ENCODE measurements at regions not wholly inside any gene's neighbourhood (a gene's known extent, or its start where the extent isn't known, plus 50 kb on each side); places are given as distances from the start of the nearest gene placed in this dataset.

GRCh38 chr5:104344809-104345208 is 782.2 kb upstream of the NUDT12 start:
- no peak overlapping the region for H3K27ac ChIP-seq (ENCODE audit: low read depth, low read length, poor library complexity, severe bottlenecking)
- no peak overlapping the region for H3K9ac ChIP-seq (ENCODE audit: low read length)
- H3K4me2 ChIP-seq (ENCODE audit: low read length) = no peak overlapping the region
- no peaks in the 10 kb centered on the region for H3F3A ChIP-seq (ENCODE audit: insufficient read depth, low read length)
- TF ChIP-seq EZH2 (IDR thresholded peaks at IDR 0.05; ENCODE audit: borderline replicate concordance, low read length) (no peak), CTCF (IDR thresholded peaks at IDR 0.05; ENCODE audit: low read length) (no peak)
- H3K9me2 ChIP-seq (ENCODE audit: low read depth, low read length) = no peaks in the 10 kb centered on the region
- H2AFZ ChIP-seq (ENCODE audit: low read length) = no peak overlapping the region
- H3K9me3 ChIP-seq (ENCODE audit: low read length) = no peaks in the 10 kb centered on the region
- no peaks in the 10 kb centered on the region for H3K27me3 ChIP-seq (ENCODE audit: insufficient read depth, low read length)
- H3K36me3 ChIP-seq (ENCODE audit: insufficient read depth, low read length) = no peaks in the 10 kb centered on the region
- no peaks in the 10 kb centered on the region for H4K20me1 ChIP-seq (ENCODE audit: insufficient read depth, low read length)
- no peaks in the 10 kb centered on the region for H3K4me1 ChIP-seq (ENCODE audit: insufficient read depth, low read length, severe bottlenecking)
- H3K79me2 ChIP-seq (ENCODE audit: insufficient read depth, low read length) = no peaks in the 10 kb centered on the region
- H3K4me3 ChIP-seq (ENCODE audit: low read depth, low read length, poor library complexity, severe bottlenecking) = no peak overlapping the region

- Histone ChIP-seq H4K20me1 (ENCODE audit: insufficient read depth, low read length) (no peaks in the 10 kb centered on the region), H3K79me2 (ENCODE audit: insufficient read depth, low read length) (no peaks in the 10 kb centered on the region), H2AFZ (ENCODE audit: low read length) (no peak overlapping the region), H3K4me2 (ENCODE audit: low read length) (no peak overlapping the region), H3K27me3 (ENCODE audit: insufficient read depth, low read length) (no peaks in the 10 kb centered on the region), H3K4me3 (ENCODE audit: low read depth, low read length, poor library complexity, severe bottlenecking) (no peak overlapping the region), H3K9me3 (ENCODE audit: low read length) (no peaks in the 10 kb centered on the region), H3K9me2 (ENCODE audit: low read depth, low read length) (no peaks in the 10 kb centered on the region), H3K4me1 (ENCODE audit: insufficient read depth, low read length, severe bottlenecking) (no peaks in the 10 kb centered on the region), H3K36me3 (ENCODE audit: insufficient read depth, low read length) (no peaks in the 10 kb centered on the region), H3K27ac (ENCODE audit: low read depth, low read length, poor library complexity, severe bottlenecking) (no peak overlapping the region), H3K9ac (ENCODE audit: low read length) (no peak overlapping the region), H3F3A (ENCODE audit: insufficient read depth, low read length) (no peaks in the 10 kb centered on the region)
- no peak for TF ChIP-seq EZH2 (IDR thresholded peaks at IDR 0.05; ENCODE audit: borderline replicate concordance, low read length)
- no peak for TF ChIP-seq CTCF (IDR thresholded peaks at IDR 0.05; ENCODE audit: low read length)
Measured at GRCh38 chr5:104327801-104328200, 765.2 kb upstream of the NUDT12 start.

GRCh38 chr5:104326966-104327365 is 764.4 kb upstream of the NUDT12 start:
- Histone ChIP-seq H3K36me3 (ENCODE audit: insufficient read depth, low read length) (no peaks in the 10 kb centered on the region), H3K9me3 (ENCODE audit: low read length) (no peaks in the 10 kb centered on the region), H3K4me2 (ENCODE audit: low read length) (no peak overlapping the region), H3K27ac (ENCODE audit: low read depth, low read length, poor library complexity, severe bottlenecking) (no peak overlapping the region), H3K9me2 (ENCODE audit: low read depth, low read length) (no peaks in the 10 kb centered on the region; the same call in 1 of the 2 replicates), H4K20me1 (ENCODE audit: insufficient read depth, low read length) (no peaks in the 10 kb centered on the region), H3K4me1 (ENCODE audit: insufficient read depth, low read length, severe bottlenecking) (no peaks in the 10 kb centered on the region), H3K27me3 (ENCODE audit: insufficient read depth, low read length) (no peaks in the 10 kb centered on the region), H3K79me2 (ENCODE audit: insufficient read depth, low read length) (no peaks in the 10 kb centered on the region), H3K9ac (ENCODE audit: low read length) (no peak overlapping the region), H2AFZ (ENCODE audit: low read length) (no peak overlapping the region), H3F3A (ENCODE audit: insufficient read depth, low read length) (no peaks in the 10 kb centered on the region), H3K4me3 (ENCODE audit: low read depth, low read length, poor library complexity, severe bottlenecking) (no peak overlapping the region)
- no peak for TF ChIP-seq EZH2 (IDR thresholded peaks at IDR 0.05; ENCODE audit: borderline replicate concordance, low read length)
- TF ChIP-seq CTCF (IDR thresholded peaks at IDR 0.05; ENCODE audit: low read length) = no peak
